GM12873 (cell line): ENCODE measurements at regions not wholly inside any gene's neighbourhood (a gene's known extent, or its start where the extent isn't known, plus 50 kb on each side); places are given as distances from the start of the nearest gene placed in this dataset.

ENCODE experiments used
- CTCF ChIP-seq: IDR thresholded peaks from 2 replicates; pipeline ENCODE4 v1.5.1; 2012; ENCODE audit warnings: low read depth, mild to moderate bottlenecking, moderate library complexity, low read length, control low read depth; ENCODE audit not compliant: insufficient read depth; ENCODE audit errors: missing control alignments

DNA sequence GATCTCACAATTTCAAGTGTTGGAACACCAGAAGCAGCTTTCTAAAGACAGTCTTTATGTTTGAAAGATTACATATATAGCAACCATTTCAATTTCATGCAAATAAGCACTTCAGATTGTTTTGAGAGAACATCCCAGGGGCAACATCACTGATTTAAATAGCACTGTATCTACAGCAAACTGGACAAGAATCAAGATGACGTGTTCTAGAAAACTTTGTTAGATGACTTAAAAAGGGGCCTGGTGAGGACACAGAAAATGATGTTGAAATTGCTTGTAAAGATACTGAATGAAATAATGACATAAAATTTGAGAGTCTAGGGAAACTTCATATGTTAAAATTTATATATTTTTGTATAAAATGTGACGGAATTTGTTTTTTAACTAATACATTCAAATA is 277.1 kb downstream of the KLF12 start:
- TF ChIP-seq CTCF, result no peak

- TF ChIP-seq CTCF, result no peak
These were observed 283.1 kb downstream of the KLF12 start for GRCh38 chr13:73851104-73851503.

GRCh38 chr13:73850104-73850873 is 283.9 kb downstream of the KLF12 start:
- TF ChIP-seq CTCF, result no peak

DNA sequence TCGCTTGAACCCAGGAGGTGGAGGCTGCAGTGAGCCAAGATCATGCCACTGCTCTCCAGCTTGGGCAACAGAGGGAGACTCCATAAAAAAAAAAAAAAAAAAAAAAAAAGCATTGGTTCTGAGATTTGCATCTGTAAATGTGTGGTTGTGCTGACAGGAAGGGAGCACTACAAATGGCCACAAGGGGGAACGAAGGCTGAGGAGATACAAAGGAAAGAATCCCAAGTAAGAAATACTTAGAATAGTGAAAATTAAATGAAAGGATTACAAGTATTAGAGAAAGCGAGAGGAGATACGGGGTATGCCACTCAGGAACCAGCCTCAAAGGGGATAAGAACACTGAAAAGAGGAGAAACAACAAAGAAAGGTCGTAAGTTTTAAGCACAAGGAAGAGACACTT is 284.9 kb downstream of the KLF12 start:
- peak; percentile 38 for TF ChIP-seq CTCF

- no peak for TF ChIP-seq CTCF
These were observed 289.2 kb downstream of the KLF12 start for GRCh38 chr13:73844986-73845385.

- no peak for TF ChIP-seq CTCF
These were observed 291.6 kb downstream of the KLF12 start for GRCh38 chr13:73842626-73843025.

- TF ChIP-seq CTCF, result no peak
These were observed 292.0 kb downstream of the KLF12 start for GRCh38 chr13:73842184-73842583.
